ENCODE measurements at regions not wholly inside any gene's neighbourhood (a gene's known extent, or its start where the extent isn't known, plus 50 kb on each side); places are given as distances from the start of the nearest gene placed in this dataset.
"Not testable (repeated sequence)": the region's sequence is repeated elsewhere in the genome, so short reads cannot be mapped to it uniquely, and the experiment has no call there.

GRCh38 chr10:8346861-8347260 lies 292.4 kb downstream of the GATA3 start:
- H3K27me3 ChIP-seq (ENCODE audit: low read depth) = no peaks in the 10 kb centered on the region; the same call in none of the 2 replicates
- no peaks in the 10 kb centered on the region for H3K9me3 ChIP-seq
- H3K4me1 ChIP-seq = no peaks in the 10 kb centered on the region
- H3K4me3 ChIP-seq = no peak overlapping the region
- H3K36me3 ChIP-seq (replicated peaks) = no peaks in the 10 kb centered on the region
- in situ Hi-C loops (cut with MboI; ENCODE audit: low sequenced_read_pairs) = no loop called here
- no peak for DNase-seq (ENCODE audit: low spot score in 2 of 2)

- H3K4me1 ChIP-seq; H3K4me3 ChIP-seq; DNase-seq (ENCODE audit: low spot score in 2 of 2); in situ Hi-C loops (cut with MboI; ENCODE audit: low sequenced_read_pairs); H3K36me3 ChIP-seq (replicated peaks); H3K9me3 ChIP-seq; H3K27me3 ChIP-seq (ENCODE audit: low read depth): not testable (repeated sequence)
These were observed 293.1 kb downstream of the GATA3 start for GRCh38 chr10:8347614-8348013.

- Histone ChIP-seq H3K4me1 (no peaks in the 10 kb centered on the region), H3K4me3 (no peak overlapping the region), H3K27me3 (ENCODE audit: low read depth) (no peaks in the 10 kb centered on the region; the same call in 1 of the 2 replicates), H3K9me3 (no peaks in the 10 kb centered on the region), H3K36me3 (replicated peaks) (no peaks in the 10 kb centered on the region)
- in situ Hi-C loops (cut with MboI; ENCODE audit: low sequenced_read_pairs) = no loop called here
- no peak for DNase-seq (ENCODE audit: low spot score in 2 of 2)
These were observed 295.2 kb downstream of the GATA3 start for GRCh38 chr10:8349610-8350249.

GRCh38 chr10:8350250-8350967 lies 295.9 kb downstream of the GATA3 start:
- no peaks in the 10 kb centered on the region for H3K4me1 ChIP-seq
- in situ Hi-C loops (cut with MboI; ENCODE audit: low sequenced_read_pairs) = no loop called here

DNA sequence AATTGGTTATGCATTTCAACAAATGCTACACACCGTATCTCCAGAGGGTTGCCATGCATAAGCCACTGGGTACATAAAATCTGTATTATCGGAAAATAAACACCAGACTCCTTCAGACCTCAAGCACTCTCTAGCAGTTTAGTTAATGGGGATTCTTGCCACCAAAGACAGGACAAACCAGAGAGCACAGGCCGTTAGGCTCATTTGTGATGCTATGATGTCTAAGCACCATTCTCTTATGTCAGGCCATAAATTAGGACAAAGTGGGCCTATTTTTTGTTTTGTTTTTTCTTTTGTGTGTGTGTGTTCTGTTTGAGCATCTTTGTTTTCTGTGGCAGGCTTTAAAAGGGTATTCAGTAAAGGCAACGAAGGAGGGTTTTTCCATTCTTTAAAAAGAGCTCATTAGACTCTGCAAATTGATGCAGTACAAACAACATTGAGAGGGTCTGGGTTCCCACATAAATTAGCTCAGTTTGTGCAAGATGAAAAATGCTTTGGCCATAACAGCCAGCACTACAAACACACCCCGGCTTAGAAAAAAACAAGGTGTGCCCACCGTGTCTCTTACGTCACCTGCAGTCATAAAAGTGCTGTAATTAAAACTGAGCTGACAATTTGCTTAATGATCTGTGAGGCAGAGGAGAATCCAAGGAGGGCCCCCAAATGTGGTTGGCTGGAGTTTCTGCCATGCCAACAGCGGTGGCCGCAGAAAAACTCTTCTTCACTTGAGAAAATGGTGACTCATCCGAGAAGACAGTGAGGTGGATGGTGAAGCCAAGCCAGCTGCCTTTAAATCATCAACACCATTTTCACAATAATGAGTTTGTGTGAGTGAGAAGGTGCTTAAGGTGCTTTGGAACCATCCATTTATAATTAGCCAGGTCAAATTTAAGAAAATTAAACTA lies 297.9 kb downstream of the GATA3 start:
- Histone ChIP-seq H3K4me1 (no peaks in the 10 kb centered on the region), H3K27me3 (ENCODE audit: low read depth) (no peaks in the 10 kb centered on the region; the same call in 1 of the 2 replicates), H3K4me3 (no peak overlapping the region), H3K36me3 (replicated peaks) (no peaks in the 10 kb centered on the region), H3K9me3 (no peaks in the 10 kb centered on the region)
- DNase-seq (ENCODE audit: low spot score in 2 of 2) = no peak
- in situ Hi-C loops (cut with MboI; ENCODE audit: low sequenced_read_pairs) = no loop called here

More at GRCh38 chr10:8350250-8350967, 295.9 kb downstream of the GATA3 start:
- no peak overlapping the region for H3K4me3 ChIP-seq
- DNase-seq (ENCODE audit: low spot score in 2 of 2) = no peak
- no peaks in the 10 kb centered on the region for H3K36me3 ChIP-seq (replicated peaks)
- no peaks in the 10 kb centered on the region; the same call in 1 of the 2 replicates for H3K27me3 ChIP-seq (ENCODE audit: low read depth)
- H3K9me3 ChIP-seq = no peaks in the 10 kb centered on the region

DNA sequence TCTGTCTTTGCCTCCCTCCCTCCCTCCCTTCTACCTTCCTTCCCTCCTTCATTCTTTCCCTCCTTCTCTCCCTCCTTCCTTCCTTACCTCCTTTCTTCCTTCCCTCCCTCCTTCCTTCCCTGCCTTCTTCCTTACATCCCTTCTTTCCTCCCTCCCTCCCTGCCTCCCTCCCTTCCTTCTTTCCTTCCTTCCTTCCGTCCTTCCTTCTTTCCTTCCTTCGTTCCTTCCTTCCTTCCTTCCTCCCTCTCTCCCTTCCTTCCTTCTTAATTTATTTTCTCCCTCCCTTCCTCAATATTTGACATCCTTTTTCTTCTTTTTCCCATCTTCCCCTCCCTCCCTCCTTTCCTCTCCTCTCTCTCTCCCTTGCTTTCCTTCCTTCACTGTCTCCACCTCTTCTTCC lies 301.8 kb downstream of the GATA3 start:
- in situ Hi-C loops (cut with MboI; ENCODE audit: low sequenced_read_pairs) = no loop called here
- Histone ChIP-seq H3K4me1 (no peaks in the 10 kb centered on the region), H3K36me3 (replicated peaks) (no peaks in the 10 kb centered on the region), H3K27me3 (ENCODE audit: low read depth) (no peaks in the 10 kb centered on the region), H3K4me3 (no peak overlapping the region), H3K9me3 (no peaks in the 10 kb centered on the region)
- no peak for DNase-seq (ENCODE audit: low spot score in 2 of 2)

DNA sequence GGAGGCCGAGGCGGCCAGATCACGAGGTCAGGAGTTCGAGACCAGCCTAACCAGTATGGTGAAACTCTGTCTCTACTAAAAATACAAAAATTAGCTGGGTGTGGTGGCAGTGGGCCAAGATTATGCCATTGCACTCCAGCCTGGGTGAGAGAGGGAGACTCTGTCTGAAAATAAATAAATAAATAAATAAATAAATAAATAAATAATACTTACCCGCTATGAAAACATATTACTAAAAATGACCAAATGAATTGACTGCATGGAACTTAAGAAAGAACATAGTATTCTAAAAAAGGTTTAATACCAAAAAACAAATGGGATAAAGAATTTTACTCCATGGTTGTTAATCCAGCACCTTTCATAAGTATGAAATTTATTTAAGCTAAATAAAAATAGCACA lies 305.0 kb downstream of the GATA3 start:
- H3K4me3 ChIP-seq = no peak overlapping the region
- H3K9me3 ChIP-seq = no peaks in the 10 kb centered on the region
- no peaks in the 10 kb centered on the region for H3K36me3 ChIP-seq (replicated peaks)
- H3K4me1 ChIP-seq = no peaks in the 10 kb centered on the region
- no peak for DNase-seq (ENCODE audit: low spot score in 2 of 2)
- in situ Hi-C loops (cut with MboI; ENCODE audit: low sequenced_read_pairs) = no loop called here
- no peaks in the 10 kb centered on the region for H3K27me3 ChIP-seq (ENCODE audit: low read depth)

GRCh38 chr10:8360365-8360764 lies 305.9 kb downstream of the GATA3 start:
- no peak for DNase-seq (ENCODE audit: low spot score in 2 of 2)
- no peaks in the 10 kb centered on the region for H3K27me3 ChIP-seq (ENCODE audit: low read depth)
- no peaks in the 10 kb centered on the region for H3K9me3 ChIP-seq
- H3K4me3 ChIP-seq = no peak overlapping the region
- H3K4me1 ChIP-seq = no peaks in the 10 kb centered on the region
- no peaks in the 10 kb centered on the region for H3K36me3 ChIP-seq (replicated peaks)
- in situ Hi-C loops (cut with MboI; ENCODE audit: low sequenced_read_pairs) = no loop called here

GRCh38 chr10:8360814-8361509 lies 306.5 kb downstream of the GATA3 start:
- no peak for DNase-seq (ENCODE audit: low spot score in 2 of 2)
- Histone ChIP-seq H3K27me3 (ENCODE audit: low read depth) (no peaks in the 10 kb centered on the region), H3K4me1 (no peaks in the 10 kb centered on the region), H3K4me3 (no peak overlapping the region), H3K36me3 (replicated peaks) (no peaks in the 10 kb centered on the region), H3K9me3 (no peaks in the 10 kb centered on the region)
- in situ Hi-C loops (cut with MboI; ENCODE audit: low sequenced_read_pairs) = no loop called here

- Histone ChIP-seq H3K4me1 (no peaks in the 10 kb centered on the region), H3K9me3 (no peaks in the 10 kb centered on the region), H3K36me3 (replicated peaks) (no peaks in the 10 kb centered on the region), H3K4me3 (no peak overlapping the region), H3K27me3 (ENCODE audit: low read depth) (no peaks in the 10 kb centered on the region)
- in situ Hi-C loops (cut with MboI; ENCODE audit: low sequenced_read_pairs) = no loop called here
- no peak for DNase-seq (ENCODE audit: low spot score in 2 of 2)
These were observed 307.0 kb downstream of the GATA3 start for GRCh38 chr10:8361510-8361844.

DNA sequence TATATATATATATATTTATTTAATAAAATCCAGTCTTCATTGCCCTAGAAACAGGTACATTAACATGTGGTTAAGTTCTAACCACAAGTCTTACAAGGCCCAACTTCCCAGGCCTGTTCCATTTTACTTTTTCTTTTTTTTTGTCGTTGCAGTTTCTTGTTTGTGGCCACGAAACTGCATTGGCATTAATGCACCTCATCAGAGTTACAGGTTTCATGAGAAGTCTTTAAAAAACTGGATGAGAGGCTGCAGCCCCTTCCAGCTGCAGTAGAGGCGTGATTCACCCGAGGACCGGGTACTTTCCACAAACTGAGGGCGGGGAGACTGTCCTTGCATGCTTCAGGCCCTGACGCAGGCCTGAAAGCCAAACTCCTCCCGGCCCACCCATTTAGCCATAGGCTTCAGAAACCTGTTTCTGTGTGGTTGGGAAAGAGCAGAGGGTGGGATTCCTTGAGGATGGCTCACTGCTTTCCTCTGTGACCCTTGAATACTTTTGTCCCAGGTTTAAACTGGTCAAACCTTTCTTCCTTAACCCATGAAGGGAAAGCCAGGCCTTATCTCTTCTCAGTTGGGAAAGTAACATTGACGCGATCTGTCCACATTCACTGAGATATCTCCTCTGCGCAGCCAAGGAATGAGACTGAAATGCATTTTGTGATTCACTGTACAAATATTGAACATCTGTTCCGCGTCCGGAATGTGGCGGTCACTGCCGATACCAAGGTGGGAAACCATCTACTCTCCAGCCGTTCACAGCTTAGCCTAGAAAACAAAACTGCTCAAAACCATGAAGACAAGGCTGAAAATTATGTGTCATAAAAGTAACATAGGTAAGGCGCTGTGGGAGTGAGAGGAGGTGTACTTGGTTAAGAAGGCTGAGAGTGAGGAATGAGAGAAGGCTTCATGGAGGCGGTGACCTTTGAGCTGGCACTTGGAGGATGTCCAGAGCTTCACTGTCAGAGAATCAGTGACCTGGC lies 311.7 kb downstream of the GATA3 start:
- Histone ChIP-seq H3K9me3 (no peaks in the 10 kb centered on the region), H3K4me3 (no peak overlapping the region), H3K27me3 (ENCODE audit: low read depth) (no peaks in the 10 kb centered on the region), H3K36me3 (replicated peaks) (no peaks in the 10 kb centered on the region), H3K4me1 (no peaks in the 10 kb centered on the region)
- in situ Hi-C loops (cut with MboI; ENCODE audit: low sequenced_read_pairs) = no loop called here
- DNase-seq (ENCODE audit: low spot score in 2 of 2) = no peak

DNA sequence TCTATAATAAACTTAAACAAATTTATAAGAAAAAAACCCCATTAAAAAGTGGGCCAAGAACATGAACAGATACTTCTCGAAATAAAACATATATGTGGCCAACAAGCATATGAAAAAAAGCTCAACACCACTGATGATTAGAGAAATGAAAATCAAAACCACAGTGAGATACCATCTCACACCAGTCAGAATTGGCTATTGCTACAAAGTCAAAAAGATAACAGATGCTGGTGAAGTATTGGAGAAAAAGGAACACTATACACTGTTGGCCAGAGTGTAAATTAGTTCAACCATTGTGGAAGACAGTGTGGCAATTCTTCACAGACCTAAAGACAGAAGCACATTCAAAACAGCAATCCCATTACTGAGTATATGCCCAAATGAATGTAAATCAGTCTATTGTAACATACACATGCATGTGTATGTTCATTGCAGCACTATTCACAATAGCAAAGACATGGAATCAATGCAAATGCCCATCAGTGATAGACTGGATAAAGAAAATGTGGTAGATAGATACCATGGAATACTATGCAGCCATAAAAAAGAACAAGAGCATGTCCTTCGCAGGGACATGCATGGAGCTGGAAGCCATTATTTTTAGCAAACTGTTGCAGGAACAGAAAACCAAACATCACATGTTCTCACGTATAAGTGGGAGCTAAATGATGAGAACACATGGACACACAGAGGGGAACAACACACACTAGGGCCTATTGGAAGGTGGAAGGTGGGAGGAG lies 313.4 kb downstream of the GATA3 start:
- H3K27me3 ChIP-seq (ENCODE audit: low read depth); DNase-seq (ENCODE audit: low spot score in 2 of 2); H3K36me3 ChIP-seq (replicated peaks); H3K4me1 ChIP-seq; H3K9me3 ChIP-seq; in situ Hi-C loops (cut with MboI; ENCODE audit: low sequenced_read_pairs); H3K4me3 ChIP-seq: not testable (repeated sequence)

All from HAP-1 (cell line).